ENCODE measurements at regions not wholly inside any gene's neighbourhood (a gene's known extent, or its start where the extent isn't known, plus 50 kb on each side); places are given as distances from the start of the nearest gene placed in this dataset.
"Not testable (repeated sequence)": the region's sequence is repeated elsewhere in the genome, so short reads cannot be mapped to it uniquely, and the experiment has no call there.

DNA sequence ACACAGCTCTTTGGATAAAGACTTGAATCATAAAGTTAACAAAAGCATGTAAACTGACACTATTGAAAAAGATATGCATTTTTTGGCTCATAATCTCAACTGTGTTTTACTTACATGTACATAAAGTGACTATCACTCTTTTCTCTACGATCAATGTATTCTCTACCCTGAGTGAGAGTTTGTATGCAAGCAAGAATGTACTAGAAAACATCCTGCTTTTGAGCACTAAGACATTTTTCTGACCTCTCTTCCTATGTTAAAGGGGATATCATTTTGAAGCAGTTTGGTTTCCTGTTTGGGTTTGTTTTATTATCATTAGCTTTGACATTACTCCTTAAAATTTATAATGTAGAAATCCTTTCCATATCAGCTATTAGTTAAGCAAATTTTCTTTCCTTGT is 910.8 kb downstream of the C6orf118 start:
- no peak for DNase-seq (ENCODE audit: low read depth in 2 of 2)

DNA sequence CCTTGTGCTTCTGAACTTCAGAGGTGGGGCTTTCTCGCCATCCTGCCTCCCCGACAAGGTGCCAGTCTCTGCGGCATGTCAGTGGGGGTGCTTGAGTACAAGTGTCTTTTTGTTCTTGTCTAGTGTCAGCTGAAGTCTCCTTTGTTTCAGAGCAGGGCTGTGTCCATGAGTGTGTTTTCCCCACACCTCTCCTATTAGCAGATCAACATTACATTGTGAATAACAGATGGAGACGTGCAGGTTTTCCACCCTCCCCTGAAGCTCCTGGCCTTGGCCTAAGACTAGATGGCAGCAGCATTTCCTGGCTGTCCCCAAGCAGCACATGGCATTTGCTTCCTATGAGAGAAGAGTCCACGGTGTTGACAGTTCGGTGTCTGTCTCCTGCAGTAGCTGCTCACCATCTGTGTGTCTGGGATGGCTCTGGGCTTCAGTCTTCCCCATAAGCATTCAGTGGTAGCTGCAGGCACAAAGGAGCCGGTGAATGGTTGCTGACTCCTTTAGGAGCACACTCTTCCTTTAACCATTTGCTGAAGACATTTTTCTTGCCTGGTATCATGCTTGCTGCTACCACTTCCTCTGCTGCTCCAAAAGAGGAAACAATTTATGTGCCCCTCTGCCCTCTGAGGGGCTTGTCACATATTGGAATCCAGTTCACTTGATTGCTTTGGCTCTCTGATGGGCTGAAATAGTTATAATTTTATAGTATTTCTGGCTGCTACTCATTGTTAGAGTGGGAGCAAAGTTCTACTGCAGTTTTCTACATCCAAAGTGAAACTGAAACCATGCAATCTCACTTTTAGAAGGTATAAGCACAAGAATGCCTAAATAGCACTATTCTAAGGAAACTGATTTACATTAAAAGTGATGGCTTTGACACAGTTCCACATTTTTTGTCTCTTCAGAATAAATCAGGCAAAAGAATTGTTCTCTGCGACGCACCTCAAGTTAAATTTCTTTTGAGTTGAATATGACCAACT is 913.0 kb downstream of the C6orf118 start:
- DNase-seq (ENCODE audit: low read depth in 2 of 2), result no peak

DNA sequence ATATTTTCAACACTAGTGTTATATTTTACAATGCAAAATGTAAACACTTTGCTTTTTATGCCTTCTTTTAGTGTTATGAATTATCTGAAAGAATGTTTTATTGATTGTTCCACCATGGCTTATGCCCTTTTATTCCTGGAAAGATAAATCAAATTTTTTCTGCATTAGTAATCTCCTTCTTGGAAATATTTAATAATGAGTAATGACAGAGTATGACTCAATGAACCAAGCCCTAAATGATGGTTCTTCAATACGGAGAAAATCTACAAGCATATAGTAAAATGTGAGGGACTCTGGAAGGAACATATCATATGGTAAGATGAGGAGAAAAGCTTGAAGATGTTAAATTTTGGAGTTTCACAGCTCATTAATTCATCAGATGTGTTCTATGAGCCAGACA is 929.6 kb downstream of the C6orf118 start:
- peak in 1 of 2 experiments; percentile 12 for DNase-seq (ENCODE audit: low read depth in 2 of 2)

DNA sequence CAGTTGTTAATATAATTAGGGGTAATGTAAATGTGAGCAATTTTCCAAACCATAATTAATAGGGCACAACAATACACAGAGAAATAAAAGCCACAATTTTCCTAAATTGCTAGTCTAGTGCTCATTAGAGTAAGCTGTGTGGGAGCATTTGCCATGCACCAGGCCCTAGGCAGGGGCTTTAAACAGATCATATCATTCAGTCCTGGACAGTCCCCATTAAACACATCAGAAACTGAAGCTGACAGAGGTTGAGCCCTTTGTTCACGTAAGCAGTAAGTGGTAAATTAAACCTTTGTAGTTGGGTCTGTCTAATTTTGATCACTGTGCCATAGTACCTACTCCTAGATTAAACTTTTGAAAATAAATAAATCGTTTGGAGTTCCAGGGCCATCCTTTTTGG is 931.1 kb downstream of the C6orf118 start:
- no peak for DNase-seq (ENCODE audit: low read depth in 2 of 2)

DNA sequence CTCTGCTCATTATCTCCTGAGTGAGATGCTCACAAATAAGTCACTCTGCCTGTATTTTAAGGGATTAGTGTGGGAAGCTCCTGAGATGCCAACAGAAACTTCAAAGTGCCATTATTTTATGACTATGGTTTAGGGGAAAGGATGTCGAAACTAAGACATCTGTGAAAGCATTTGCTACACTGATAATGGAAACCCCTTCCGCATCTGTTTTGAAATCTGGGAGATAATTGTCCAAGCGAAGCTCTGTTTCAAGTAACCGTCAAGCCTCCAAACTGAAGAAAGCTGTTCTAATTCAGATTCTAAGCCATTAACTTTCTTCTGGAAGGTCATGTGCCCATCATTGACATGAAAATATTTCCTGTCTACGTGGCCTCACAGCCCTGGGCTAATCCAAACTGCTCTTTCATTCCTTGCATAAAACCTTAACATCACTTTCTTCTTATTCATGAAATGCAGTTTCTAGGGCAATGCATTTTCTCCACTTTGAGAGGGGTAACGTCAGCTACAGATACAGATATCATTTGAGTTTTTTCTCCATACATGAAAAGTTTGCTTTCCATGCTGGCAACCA is 932.0 kb downstream of the C6orf118 start:
- no peak for DNase-seq (ENCODE audit: low read depth in 2 of 2)

DNA sequence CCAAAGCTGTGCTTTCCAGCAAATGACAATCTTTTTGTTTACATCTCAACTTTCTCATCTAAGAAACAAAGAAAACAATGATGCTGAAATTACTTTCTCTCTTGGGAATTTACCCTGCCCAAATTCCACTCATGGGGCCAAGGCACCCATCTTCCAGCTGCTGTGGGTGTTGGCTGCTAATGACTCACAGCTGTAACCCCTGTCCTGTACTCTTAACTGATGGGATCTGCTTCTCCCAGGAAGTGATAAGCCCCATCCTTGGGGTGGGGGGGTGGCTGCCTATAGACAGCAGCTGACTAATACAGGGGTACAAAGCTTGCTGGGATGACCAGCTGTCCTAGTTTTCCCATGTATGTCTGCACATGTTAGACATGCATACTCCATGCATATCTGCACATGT is 938.6 kb downstream of the C6orf118 start:
- no peak for DNase-seq (ENCODE audit: low read depth in 2 of 2)

DNA sequence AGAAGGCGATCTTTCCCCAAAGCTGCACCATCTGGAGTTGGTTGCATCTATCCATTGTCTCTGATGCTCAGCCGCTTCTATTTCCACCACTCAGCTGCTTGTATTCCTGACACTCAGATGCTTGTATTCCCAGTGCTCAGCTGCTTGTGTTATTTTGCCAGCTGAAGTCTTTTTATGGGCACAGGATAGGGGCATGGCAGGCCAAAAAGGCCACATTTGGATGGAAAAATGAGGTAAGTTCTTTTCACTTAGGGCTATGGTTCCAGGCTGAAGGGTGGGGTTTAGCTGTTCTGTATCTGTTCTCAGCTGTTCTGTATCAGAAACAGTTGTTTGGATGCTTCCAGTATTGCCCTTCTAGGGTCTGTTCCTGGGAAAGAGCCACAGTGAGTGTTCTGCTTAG is 944.9 kb downstream of the QKI start:
- DNase-seq (ENCODE audit: low read depth in 2 of 2), result no peak

DNA sequence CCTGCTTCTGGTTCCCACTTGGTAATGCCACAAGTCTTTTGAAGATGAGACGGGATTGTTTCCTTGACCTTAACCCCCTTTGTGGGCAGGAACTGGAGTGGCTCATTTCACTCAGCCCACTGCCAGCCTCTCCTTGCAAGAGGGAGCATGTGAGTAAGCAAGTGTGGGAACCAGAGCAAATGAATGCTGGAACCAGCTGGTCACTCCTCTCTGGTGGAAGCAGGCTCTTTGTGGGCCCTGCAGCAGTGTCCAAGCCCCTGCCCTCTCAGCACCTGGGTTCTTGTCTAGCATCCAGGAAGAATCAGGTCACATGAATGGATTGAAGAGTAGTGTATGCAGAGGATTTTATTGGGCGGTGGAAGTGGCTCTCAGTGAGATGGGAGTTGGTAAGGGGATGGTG is 944.5 kb downstream of the QKI start:
- no peak for DNase-seq (ENCODE audit: low read depth in 2 of 2)

DNA sequence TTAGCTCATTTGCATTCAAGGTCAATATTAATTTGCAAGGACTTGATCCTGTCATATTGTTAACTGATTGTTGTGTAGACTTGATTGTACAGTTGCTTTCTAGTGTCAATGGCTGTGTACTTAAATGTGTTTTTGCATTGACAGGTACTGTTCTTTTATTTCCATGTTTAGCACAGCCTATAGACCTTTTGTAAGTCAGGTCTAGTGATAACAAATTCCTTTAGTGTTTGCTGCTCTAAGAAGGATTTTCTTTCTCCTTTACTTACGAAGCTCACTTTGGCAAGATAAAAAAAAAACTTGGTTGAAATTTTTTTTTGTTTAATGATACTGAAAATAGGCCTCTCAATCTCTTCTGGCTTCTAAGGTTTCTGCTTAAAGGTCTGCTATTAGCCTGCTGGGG is 942.3 kb downstream of the QKI start:
- no peak for DNase-seq (ENCODE audit: low read depth in 2 of 2)

DNA sequence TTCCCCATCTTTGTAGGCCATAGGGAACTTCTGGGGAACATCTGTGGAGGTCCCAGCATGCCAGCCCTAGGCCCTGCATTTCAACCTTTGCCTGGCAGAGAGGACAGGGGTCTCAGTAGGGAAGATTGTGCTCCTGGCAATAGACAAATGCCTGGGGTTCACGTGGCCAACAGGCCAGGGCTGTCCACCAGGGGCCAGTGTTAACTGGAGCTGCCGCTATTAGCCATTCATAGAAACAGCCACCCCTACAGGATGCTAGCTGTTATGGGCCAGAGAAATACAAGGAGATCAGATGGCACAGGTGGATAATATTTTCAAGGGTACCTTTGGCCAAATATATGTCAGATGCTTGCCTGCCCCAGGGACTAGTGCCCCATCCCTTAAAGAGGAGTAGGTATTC is 932.9 kb downstream of the QKI start:
- no peak for DNase-seq (ENCODE audit: low read depth in 2 of 2)

DNA sequence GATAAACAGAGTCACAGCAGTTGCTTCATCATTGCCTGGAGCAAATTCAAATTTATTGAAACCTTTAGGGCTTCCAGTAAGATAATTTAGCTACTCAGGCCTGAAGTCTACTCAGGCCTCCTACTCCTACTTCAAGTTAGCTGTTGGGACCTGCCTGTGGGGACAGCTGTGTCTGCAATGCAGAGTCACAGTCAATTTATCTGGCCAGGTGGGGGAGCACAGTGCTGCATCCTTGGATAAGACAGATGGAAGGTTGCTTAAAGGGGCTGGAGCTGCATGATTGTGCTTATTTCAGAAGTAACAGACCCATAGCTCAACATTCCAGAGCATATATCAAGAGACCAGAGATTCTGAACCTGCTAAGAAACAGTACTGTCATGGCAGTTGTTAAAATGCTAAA is 932.1 kb downstream of the QKI start:
- no peak for DNase-seq (ENCODE audit: low read depth in 2 of 2)

DNA sequence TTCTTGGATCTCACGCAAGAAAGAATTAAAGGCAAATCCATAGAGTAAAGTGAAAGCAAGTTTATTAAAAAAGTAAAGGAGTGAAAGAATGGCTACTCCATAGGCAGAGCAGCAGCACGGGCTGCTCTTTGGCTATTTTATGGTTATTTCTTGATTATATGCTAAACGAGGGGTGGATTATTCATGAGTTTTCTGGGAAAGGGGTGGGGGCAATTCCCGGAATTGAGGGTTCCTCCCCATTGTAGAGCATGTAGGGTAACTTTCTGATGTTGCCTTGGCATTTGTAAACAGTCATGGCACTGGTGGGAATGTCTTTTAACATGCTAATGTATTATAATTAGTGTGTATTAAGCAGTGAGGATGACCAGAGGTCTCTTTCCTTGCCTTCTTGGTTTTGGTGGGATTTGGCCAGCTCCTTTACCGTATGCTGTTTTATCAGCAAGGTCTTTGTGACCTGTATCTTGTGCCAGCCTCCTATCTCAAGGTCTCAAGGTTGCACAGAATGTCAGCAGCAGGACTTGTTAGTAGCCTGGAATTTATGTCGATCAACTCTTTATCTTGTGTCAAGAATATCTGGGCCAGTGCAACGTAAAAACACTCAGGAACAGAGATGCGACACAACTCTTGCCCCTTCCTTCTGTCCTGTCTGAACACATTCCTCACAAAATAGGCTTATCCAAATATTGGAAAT is 931.4 kb downstream of the QKI start:
- DNase-seq (ENCODE audit: low read depth in 2 of 2), result no peak

DNA sequence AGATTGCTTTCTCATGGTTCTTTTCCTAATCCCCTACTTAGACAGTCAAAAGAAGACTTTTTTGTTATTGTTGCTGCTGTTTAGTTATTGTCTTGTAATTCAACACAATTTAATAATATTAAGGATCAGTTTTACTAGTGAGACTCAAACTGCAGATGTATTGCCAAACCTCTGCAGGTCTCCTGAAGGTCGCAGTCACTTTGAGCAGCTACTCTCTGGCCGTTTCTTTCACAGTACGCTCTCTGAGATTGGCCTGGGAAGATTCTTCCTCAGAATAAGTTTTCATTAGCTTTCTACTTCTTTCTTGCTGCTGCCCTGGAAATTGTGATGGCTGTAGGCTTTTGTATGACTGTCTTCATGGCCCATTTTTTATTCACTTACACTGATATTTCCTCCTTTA is 930.8 kb downstream of the QKI start:
- DNase-seq (ENCODE audit: low read depth in 2 of 2), result no peak

DNA sequence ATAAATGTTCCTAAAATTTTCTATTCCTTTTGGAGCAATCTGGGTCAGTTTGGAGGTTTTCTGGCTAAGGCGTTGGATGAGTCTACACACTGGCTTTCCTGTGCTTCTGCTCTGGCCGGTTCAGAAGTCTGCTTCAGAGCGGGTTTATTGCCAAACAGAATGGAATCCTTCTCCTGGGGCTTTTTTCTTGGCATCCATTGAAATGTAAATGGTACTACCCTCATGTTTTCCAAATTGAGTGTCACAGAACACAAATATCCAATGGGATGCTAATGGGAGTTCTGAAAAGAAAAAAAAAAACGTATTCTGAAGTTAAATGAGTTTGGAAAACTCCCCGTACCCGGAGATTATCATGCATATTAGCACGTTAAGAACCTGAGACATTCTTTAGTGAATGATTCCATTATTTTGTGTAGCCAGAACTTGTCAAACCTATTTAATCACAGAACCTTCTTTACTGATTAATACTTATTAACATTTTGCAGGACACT is 930.3 kb downstream of the QKI start:
- DNase-seq (ENCODE audit: low read depth in 2 of 2), result no peak

DNA sequence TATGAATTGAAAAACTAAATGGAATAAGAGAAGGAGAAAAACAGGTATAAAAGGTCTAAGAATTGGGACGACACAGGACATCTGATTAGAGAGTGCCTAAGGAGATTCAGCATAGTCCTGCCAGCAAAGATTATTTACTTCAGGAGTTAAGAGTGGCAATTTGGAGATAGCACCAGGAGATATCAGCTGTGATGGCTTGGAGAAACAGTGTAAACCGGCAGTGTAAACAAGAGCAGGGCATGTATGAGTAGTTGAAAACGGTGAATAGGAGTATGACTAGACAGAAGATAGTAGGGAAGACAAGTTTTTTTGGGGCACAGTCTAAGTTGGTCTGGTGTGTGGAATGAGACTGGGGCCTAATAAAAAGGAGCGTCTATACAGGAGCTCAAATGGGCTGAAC is 924.9 kb downstream of the QKI start:
- DNase-seq (ENCODE audit: low read depth in 2 of 2), result not testable (repeated sequence)

DNA sequence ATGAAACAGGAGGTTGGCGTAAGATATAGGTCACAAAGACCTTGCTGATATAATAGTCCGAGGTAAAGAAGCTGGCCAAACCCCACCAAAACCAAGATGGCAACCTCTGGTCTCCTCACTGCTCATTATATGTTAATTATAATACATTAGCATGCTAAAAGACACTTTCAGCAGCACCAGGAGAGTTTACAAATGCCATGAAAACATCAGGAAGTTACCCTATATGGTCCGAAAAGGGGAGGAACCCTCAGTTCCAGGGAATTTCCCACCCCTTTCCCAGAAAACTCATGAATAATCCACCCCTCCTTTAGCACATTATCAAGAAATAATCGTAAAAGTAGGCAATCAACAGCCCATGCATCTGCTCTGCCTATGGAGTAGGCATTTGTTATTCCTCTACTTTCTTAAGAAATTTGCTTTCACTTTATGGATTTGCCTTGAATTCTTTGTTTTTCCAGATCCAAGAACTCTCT is 923.4 kb downstream of the QKI start:
- DNase-seq (ENCODE audit: low read depth in 2 of 2), result no peak

DNA sequence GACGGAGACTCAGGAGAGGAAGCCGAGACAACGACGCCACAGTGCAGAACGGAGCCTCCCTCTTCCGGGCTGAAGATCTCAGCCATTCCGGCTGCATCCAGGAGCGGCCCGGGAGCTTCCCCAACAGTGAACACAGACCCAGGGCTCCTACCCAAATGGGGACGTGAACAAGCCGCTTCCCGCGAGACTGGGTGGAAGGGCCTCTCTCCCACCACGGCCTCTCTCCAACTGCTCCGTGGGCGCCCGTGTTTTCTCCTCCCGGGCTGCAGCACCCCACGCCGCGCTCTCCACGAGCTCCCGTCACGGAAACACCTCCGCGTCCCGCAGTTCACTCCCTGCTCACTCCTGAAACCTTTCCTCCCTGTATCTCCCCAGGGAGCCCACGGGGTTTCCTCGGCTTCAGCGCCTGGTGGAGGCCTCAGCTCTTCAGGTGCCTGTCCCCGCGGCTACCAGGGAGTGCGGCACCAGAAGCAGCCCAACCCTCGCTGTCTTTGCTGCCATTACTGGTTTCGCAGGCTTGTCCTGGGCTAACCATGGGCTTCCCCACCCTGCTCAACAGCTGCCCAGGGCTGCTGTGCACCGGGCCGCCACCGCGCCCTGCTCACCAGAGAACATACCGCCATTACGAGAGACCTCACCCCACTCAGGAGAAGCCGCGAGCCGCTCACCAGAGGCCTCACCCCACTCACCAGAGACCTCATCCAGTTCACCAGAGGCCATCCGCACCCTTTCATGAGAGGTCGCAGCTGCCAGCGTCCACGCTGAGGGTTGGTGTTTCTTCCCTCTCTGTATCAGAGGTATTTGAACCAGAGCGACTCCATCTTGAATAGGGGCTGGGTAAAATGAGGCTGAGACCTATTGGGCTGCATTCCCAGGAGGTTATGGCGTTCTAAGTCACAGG is 922.8 kb downstream of the QKI start:
- no peak for DNase-seq (ENCODE audit: low read depth in 2 of 2)

DNA sequence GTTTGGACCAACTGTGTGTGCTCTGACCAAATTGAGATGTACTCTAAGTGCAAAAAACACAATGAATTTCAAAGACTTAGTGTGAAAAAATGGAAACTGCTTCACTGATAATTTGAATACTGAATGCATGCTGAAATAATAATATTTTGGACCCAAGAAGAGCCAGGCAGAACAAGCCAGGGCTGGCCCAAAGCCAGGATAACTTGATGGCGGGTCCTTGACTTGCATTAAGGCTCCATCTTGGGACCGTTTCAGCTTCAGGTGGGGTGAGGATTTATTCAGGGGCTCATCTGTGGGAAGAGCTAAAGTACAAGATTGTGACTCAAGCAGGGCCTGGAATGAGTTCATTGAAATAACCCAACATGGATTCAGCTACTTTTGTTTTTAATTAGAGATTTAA is 921.9 kb downstream of the QKI start:
- DNase-seq (ENCODE audit: low read depth in 2 of 2), result no peak

DNA sequence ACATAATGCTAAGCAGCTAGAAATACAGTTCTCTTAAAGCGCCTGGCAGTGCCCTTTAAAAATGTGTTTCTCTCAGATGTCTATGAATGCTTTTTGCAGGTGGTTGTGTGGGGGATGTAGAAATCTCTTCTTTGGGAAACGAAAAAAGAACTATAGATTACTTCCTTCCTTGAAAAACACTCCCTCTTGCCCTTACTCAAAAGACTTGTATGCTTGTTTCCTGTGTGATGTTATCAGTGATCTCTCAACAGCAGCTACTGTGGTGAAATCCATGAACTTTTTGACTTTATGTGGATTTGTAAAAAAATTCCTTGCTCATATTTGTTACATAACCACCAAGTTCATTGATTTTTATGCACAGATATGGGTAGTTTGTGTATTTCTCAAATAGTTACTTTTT is 916.5 kb downstream of the QKI start:
- DNase-seq (ENCODE audit: low read depth in 2 of 2), result no peak

DNA sequence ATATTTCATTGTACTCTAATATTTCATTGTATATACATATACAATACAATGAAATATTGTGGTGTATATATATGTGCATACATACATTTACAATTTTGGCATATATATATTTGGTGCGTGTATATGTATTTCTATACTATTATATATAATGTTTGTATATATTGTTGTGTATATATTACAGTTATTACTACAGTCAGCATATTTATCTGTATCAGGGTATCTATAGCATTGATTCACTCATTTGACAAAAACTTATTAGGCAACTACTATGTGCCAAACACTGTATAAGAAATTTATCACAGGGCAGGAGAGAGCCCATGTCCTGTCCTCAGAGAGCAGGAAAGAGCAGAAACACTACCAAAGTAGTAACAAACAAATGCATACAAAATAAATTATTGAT is 910.6 kb downstream of the QKI start:
- no peak for DNase-seq (ENCODE audit: low read depth in 2 of 2)

DNA sequence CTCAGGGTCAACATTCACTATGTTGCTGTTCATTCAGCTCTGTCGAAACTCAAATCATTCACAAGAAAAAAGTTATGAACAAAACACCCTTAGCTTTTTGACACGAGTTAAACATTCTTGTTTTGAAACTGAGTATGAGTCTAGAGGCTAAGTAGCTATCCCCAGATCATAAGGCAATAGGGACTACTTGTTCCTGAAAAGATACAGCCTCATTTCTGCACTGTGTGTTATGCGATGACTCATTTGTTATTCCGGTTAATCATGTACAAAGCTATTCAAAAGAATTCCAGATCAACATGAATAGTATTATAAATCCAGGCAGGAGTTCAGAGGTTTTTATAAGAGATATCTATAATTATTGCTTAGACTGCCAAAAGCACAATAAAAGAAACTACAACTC is 908.0 kb downstream of the QKI start:
- peak; percentile 60 to 64 for DNase-seq (ENCODE audit: low read depth in 2 of 2)

DNA sequence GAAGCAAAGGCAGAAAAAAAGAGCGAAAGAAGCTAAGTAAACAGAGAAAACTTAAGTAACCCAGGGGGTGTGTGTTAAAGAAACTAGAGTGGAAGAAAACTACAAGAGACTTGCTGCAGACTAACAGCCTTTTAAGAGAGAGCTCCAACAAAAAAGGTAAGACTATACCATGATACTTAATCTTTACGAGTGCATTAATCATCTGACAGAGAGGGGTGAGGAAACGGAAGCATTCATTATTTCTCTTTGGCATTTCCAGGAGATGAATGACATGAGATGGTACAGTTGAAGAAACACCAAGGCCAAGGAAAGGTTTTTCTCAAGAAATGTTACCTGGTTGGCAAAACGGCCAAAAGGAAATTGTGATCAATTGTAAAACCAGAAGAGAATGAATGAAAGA is 906.8 kb downstream of the QKI start:
- no peak for DNase-seq (ENCODE audit: low read depth in 2 of 2)
